Stimulated activated naive B cell treated with anti-CD40 and anti-IgM and Interleukin-4, amounts not matched to agents 10 μg/mL and 1 μg/mL and 100 μg/mL, for 72 hours (primary cell): ENCODE measurements at regions not wholly inside any gene's neighbourhood (a gene's known extent, or its start where the extent isn't known, plus 50 kb on each side); places are given as distances from the start of the nearest gene placed in this dataset.

ENCODE experiments used
- ATAC-seq, 2 donors: fragments of 150-1000 bp; cut with Tn5 transposase; replicated peaks; 2 replicates each; pipeline ENCODE4 v1.10.0; 2021; ENCODE audit warnings: moderate library complexity in 1 of 2
- DNase-seq: peaks from one replicate; pipeline ENCODE4 v3.0.0; 2021
- H3K27ac Mint-ChIP-seq: one replicate; pipeline ENCODE4 v1.8.0; 2022; ENCODE audit warnings: mild to moderate bottlenecking, mixed read lengths
- H3K27me3 Mint-ChIP-seq, 2 donors: one replicate each; pipeline ENCODE4 v1.8.0; 2022; ENCODE audit warnings: mixed read lengths in 2 of 2
- H3K36me3 Mint-ChIP-seq, 2 donors: one replicate each; pipeline ENCODE4 v1.8.0; 2022; ENCODE audit warnings: mixed read lengths in 2 of 2, mild to moderate bottlenecking in 1 of 2
- H3K4me1 Mint-ChIP-seq, 2 donors: one replicate each; pipeline ENCODE4 v1.8.0; 2022; ENCODE audit warnings: mixed read lengths in 2 of 2, mild to moderate bottlenecking in 1 of 2
- H3K4me3 Mint-ChIP-seq, 2 donors: one replicate each; pipeline ENCODE4 v1.8.0; 2022; ENCODE audit warnings: mild to moderate bottlenecking in 2 of 2, mixed read lengths in 2 of 2, moderate library complexity in 1 of 2
- H3K9me3 Mint-ChIP-seq, 2 donors: one replicate each; pipeline ENCODE4 v1.8.0; 2022; ENCODE audit warnings: mixed read lengths in 2 of 2, mild to moderate bottlenecking in 1 of 2

DNA sequence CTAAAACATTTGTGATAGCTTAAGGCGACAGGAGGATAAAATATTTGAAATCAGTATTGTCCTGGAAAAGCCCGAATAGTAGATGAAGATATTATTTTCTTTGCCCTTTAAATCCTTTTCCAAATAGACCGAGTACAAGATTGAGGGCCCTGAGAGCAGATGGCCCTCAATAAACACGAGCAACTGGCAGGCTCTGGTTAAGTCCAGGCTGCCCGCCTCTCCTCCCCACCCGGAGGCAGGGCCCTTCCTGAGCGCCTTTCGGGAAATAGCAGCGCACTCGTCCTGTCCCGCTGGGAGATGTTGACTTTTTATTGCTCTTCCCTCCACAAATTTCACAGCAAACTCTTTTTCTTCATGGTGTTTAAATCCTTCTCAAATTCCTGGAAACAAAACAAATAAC, 50.8 kb upstream of the MAX start:
- Mint-ChIP-seq H3K27me3 (peaks cover 0 to 4% of the 10 kb centered on the region in 2 donors), H3K36me3 (no peaks in the 10 kb centered on the region), H3K4me3 (no peak overlapping the region), H3K4me1 (peaks cover 3 to 9% of the 10 kb centered on the region in 2 donors), H3K9me3 (no peaks in the 10 kb centered on the region), H3K27ac (no peak overlapping the region)
- DNase-seq (no peak), ATAC-seq (no peak)

DNA sequence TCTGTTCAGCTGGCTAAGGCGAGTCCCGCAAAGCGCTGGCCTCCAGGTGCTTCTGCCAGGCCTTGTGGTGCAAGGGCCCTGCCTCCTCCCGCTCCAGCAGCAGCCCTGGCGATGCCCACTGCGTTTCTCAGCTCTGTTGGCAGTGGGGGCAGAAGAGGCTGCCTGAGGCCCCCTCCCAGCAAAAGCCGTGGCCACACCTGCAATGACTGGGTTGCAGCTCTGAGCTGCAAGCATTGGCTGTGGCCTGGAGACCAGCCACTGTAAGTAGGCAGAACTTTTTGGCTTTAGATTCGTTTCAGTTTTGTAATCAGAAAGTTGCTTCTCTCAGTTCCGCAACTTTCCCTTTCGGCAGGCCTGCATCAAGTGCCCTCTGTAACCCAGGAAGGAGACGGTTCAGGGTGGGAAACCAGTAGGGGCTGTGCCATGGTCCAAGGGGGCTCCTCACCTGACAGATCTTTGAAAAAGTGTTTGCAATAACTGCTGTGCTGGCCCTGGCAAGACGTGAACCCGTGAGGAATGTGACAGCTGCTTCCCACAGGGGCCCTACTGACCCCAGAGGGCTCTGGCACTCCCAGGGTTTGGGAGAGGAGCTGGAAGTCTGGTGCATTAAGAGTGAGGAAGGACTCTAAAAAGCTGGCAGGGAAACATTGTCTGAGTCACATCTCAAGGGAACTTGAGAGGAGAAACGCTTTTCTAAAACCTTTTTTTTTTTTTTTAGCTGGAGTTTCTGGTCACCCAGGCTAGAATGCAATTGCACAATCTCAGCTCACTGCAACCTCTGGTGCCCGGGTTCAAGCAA, 54.5 kb upstream of the MAX start:
- DNase-seq = no peak
- H3K9me3 Mint-ChIP-seq = peaks cover 0 to 3% of the 10 kb centered on the region in 2 donors
- H3K36me3 Mint-ChIP-seq = no peaks in the 10 kb centered on the region
- peak overlapping the region in 1 of 2 donors; percentile 20 for H3K4me3 Mint-ChIP-seq
- H3K27ac Mint-ChIP-seq = no peak overlapping the region
- peaks cover 20 to 28% of the 10 kb centered on the region in 2 donors for H3K4me1 Mint-ChIP-seq
- ATAC-seq = peak in 1 of 2 donors; percentile 51
- H3K27me3 Mint-ChIP-seq = no peaks in the 10 kb centered on the region

DNA sequence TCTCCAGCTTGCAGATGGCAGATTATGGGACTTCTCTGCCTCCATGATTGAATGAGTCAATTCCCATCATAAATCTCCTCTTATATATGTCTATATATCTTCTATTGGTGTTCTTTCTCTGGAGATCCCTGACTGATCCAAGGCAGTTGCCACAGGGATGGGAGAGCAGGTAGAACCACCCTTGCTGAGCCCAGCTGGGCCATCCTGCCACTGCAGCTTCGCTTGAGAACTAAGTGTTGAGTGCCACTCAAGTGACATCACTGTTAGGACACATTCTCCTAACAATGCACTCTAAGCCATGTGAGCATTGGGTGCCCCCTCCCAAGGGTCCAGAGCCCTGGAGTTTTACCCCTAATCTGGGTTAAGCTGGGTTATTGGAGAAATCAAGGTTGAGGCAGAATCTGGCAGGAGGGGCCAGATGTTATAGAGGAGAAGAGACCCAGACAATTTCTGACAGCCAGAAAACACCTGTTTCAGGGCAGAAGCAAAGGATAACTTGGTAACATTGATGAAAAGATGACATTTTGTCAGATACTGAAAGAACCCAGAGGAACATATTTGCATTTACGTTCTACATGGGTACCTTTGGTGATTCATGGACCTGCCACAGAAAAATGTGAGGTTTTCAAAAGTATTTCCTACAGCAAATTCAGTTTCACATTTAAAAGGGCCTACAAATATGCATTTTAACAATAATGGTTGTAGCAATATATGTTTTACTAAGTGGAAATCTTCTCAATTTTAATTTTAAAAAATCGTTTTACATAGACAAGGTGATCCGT, 57.2 kb upstream of the MAX start:
- no peaks in the 10 kb centered on the region for H3K36me3 Mint-ChIP-seq
- H3K27ac Mint-ChIP-seq = peak overlapping the region; percentile 28
- H3K9me3 Mint-ChIP-seq = peaks cover 0 to 3% of the 10 kb centered on the region in 2 donors
- H3K4me3 Mint-ChIP-seq = no peak overlapping the region
- peak; percentile 88 to 90 for ATAC-seq
- no peaks in the 10 kb centered on the region for H3K27me3 Mint-ChIP-seq
- H3K4me1 Mint-ChIP-seq = peaks cover 21 to 30% of the 10 kb centered on the region in 2 donors
- DNase-seq = no peak

DNA sequence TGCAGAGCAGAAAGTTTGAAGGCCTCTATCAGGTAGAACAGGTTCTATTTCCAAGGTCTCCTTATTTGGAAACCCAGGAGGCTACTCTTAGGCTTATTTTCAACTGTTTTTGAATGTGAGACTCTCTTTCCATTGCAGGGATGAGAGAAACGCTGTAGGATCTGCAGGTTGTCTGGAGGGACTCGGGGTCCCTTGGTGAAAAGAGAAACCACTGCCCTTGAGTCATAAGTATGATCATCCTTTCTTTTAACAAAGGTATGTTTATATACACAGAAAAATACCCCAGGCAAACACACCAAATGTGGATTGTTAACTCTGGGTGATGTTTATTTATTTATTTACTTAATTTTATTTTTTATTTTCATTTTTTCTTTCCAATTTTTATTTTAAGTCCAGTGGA, 57.8 kb upstream of the MAX start:
- Mint-ChIP-seq H3K9me3 (peaks cover 0 to 3% of the 10 kb centered on the region in 2 donors), H3K27ac (no peak overlapping the region), H3K27me3 (no peaks in the 10 kb centered on the region), H3K4me1 (peaks cover 25 to 34% of the 10 kb centered on the region in 2 donors), H3K4me3 (no peak overlapping the region), H3K36me3 (no peaks in the 10 kb centered on the region)
- DNase-seq (no peak), ATAC-seq (no peak)

DNA sequence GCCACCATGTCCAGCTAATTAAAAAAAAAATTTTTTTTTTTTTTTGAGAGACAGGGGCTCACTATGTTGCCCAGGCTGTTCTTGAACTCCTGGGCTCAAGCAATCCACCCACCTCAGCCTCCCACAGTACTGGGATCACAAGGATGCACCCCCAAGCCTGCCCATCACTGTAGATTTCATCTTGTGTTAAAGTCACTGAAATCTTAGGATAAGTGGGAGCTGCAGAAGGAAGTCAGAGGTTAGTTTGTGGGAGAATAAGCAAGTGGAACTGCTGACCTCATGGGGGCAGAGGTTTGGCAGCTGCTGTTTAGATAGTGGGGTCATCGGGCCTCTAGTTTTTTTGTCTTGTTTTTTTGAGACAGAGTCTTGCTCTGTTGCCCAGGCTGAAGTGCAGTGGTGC, 59.7 kb upstream of the MAX start:
- Mint-ChIP-seq H3K27ac (no peak overlapping the region), H3K4me3 (no peak overlapping the region), H3K27me3 (no peaks in the 10 kb centered on the region), H3K4me1 (peaks cover 23 to 25% of the 10 kb centered on the region in 2 donors), H3K36me3 (no peaks in the 10 kb centered on the region), H3K9me3 (peaks cover 0 to 3% of the 10 kb centered on the region in 2 donors)
- DNase-seq (no peak), ATAC-seq (no peak)

DNA sequence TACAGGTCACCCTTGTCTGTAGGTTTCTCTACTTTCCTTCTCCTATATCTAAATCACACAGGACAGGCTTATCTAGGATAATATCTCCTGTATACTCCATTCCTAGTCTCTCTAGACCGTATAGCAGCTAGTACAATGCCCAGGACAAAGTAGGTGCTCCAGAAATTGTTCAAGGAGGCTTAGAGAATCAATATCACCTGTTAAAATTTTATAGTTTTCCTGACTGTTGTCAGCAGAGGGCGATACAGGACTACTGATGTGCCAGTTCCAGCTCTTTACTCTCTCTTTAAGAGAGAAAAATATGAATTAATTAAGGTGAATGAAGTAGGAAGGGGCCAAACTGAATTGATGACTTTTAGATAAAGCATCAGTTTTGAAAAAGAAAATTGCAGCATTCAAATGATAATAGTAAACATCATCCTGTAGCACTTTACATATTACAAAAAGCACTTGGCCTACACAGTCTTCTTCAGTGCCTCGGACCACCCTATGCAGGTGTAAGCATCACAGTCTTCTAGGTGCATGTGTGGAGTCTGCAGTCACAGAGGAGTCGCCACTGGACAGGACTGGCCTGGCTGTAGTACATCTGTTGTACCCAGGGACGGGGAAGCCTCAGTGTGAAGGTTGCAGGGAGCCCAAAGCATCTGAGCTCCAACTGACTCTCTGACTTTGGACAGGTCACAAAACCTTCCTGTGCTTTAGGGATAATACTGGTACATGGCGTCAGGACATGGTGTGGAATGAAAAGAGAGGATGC, 61.9 kb upstream of the MAX start:
- H3K27ac Mint-ChIP-seq = no peak overlapping the region
- peaks cover 20 to 29% of the 10 kb centered on the region in 2 donors for H3K4me1 Mint-ChIP-seq
- no peaks in the 10 kb centered on the region for H3K36me3 Mint-ChIP-seq
- no peak overlapping the region for H3K4me3 Mint-ChIP-seq
- H3K9me3 Mint-ChIP-seq = peaks cover 0 to 2% of the 10 kb centered on the region in 2 donors
- H3K27me3 Mint-ChIP-seq = no peaks in the 10 kb centered on the region
- DNase-seq (no peak), ATAC-seq (peak; percentile 54 to 56)

DNA sequence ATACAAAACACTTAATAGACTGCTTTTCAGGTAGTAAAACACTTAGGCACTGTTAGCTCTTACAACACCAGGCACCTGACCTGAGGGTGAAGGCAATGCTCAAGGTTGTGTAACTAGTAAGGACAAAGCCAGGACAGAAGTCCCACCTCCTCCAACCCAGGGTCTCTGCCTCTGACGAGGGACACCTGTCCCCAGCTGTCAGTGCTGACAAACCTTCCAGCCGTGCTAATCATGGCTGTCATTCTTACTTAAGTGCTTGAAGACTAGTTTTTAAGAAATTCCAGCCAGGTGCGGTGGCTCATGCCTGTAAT, 62.5 kb upstream of the MAX start:
- no peaks in the 10 kb centered on the region for H3K9me3 Mint-ChIP-seq

DNA sequence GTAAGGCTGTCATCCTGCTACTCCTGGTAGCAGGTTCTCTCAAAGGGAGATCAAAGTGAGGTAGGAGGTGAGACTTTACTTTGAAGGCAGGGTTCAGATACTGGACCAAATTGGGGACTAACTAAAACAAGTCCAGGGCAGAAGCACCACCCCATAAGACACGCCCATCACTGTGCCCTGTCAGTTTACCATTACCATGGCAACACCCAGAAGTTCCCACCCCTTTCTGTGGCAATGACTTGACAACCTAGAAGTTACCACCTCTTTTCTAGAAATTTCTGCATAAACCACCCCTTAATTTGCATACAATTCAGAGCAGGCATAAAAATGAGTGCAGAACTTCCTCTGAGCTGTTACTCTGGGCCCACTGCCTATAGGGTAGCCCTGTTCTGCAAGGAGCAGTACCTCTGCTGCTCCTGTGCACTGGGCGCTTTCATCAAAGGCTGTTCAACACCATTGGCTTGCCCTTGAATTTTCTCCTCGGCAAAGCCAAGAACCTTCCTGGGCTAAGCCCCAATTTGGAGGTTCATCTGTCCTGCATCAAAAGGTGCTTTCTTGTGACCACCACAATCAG, 64.8 kb upstream of the MAX start:
- Mint-ChIP-seq H3K4me3 (no peak overlapping the region), H3K36me3 (no peaks in the 10 kb centered on the region), H3K4me1 (peaks cover 21 to 34% of the 10 kb centered on the region in 2 donors), H3K27me3 (no peaks in the 10 kb centered on the region), H3K9me3 (no peaks in the 10 kb centered on the region), H3K27ac (no peak overlapping the region)
- DNase-seq (no peak), ATAC-seq (no peak)

More for the DNA sequence above, 62.5 kb upstream of the MAX start:
- Mint-ChIP-seq H3K27ac (peak overlapping the region; percentile 56), H3K4me1 (peaks cover 19 to 29% of the 10 kb centered on the region in 2 donors), H3K36me3 (no peaks in the 10 kb centered on the region), H3K4me3 (no peak overlapping the region), H3K27me3 (no peaks in the 10 kb centered on the region)
- ATAC-seq (no peak), DNase-seq (no peak)

DNA sequence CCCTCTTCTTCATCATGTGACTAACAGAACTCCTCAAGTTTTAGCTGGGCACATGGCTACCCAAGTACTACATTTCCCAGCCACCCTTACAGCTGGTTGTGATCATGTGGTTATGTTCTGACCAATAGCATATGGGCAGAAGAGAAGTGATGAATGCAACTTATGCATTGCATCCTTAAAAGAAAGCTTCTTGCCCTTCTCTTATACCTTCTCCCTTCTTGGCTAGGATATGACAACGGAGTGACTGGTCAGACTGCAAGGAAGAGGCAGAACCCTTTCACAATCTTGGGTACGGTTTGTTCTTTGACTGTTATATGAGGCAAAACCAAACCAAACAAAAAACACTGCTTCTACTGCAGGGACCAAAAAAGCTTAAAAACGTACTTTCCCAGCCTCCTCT, 66.5 kb upstream of the MAX start:
- no peaks in the 10 kb centered on the region for H3K36me3 Mint-ChIP-seq
- ATAC-seq = peak in 1 of 2 donors; percentile 35
- peak overlapping the region; percentile 2 for H3K27ac Mint-ChIP-seq

DNA sequence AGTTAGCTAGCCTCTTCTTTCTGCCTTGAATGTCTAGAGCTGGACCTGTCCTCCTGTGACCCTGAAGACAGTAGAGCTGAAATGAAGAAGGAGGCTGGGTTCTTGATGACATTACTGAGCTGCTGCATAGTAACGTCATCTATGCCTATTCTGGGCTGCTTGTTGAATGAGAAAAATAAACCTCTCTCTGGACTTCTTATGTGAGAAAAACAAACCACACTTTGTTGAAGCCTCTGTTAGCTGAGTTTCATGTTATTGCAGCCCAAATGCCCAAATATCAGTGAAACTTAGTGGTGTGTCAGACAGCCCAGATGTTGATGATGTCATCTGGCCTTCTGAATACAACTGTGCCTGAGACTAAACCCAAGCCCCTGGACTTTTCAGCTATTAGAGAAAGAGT, 67.0 kb upstream of the MAX start:
- Mint-ChIP-seq H3K36me3 (no peaks in the 10 kb centered on the region), H3K4me3 (peak overlapping the region in 1 of 2 donors; percentile 17), H3K27me3 (no peaks in the 10 kb centered on the region), H3K27ac (peak overlapping the region; percentile 73), H3K9me3 (no peaks in the 10 kb centered on the region), H3K4me1 (peaks cover 26 to 41% of the 10 kb centered on the region in 2 donors)
- peak; percentile 79 to 89 for ATAC-seq
- peak; percentile 31 for DNase-seq

More for the DNA sequence above, 66.5 kb upstream of the MAX start:
- H3K9me3 Mint-ChIP-seq = no peaks in the 10 kb centered on the region
- H3K4me1 Mint-ChIP-seq = peaks cover 23 to 37% of the 10 kb centered on the region in 2 donors
- no peak overlapping the region for H3K4me3 Mint-ChIP-seq
- no peaks in the 10 kb centered on the region for H3K27me3 Mint-ChIP-seq
- no peak for DNase-seq

DNA sequence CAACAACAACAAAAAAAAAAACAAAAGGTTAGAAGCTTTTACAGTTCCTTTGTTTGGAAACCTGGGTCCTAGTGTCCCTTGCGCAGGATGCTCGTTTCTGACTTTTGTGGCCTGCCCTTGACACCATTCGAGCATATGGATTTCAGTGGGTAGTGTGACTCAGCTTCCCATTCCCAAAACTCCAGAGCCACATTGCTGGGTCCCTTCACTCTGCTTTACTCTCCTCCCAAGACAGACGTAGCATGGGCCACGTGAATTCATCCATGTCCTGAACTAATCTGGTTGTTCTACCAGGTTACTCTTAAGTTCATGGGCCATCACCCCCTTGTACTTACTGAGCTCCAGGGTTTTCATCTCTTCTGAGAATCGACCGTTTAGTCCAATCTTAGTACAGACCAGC, 68.0 kb upstream of the MAX start:
- Mint-ChIP-seq H3K36me3 (no peaks in the 10 kb centered on the region), H3K27ac (peak overlapping the region; percentile 37), H3K9me3 (no peaks in the 10 kb centered on the region), H3K4me3 (peak overlapping the region; percentile 65 to 79), H3K27me3 (no peaks in the 10 kb centered on the region), H3K4me1 (peaks cover 20 to 44% of the 10 kb centered on the region in 2 donors)
- ATAC-seq = peak in 1 of 2 donors; percentile 21
- DNase-seq = no peak

DNA sequence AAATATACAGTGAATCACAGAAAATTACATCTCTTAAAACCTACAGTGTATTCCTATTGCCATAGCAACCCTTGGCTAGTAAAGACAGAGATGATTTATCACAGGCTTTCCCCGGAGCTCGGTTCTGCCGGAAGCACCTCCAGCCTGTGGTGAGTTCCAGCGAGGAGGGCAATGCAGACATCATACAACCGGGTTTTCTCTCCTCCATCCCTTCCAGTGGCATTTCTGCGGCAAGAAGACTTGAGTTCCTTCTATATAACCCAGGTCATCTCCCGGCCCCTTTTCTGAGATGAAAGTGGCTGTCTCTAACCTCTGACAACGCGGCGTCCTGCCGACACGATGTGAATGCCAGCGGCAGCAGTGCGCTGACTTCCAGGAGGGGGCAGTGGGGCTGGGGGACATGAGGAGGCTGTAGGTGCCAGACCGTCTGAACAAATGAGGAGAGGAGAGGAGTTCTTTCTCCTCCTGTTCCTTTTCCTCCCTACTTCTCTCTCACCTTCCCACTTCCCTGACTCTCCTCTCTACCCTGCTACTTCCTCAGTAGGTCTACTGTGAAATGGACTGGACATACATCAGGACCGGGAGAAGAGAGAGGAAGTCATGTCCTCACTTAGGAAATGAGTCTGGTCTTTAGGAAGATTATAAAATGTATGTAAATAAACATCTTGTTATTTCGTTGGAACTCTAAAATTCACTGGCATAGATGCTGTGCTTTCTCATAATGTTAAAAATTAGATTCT, 68.6 kb upstream of the MAX start:
- Mint-ChIP-seq H3K36me3 (no peaks in the 10 kb centered on the region), H3K27me3 (no peaks in the 10 kb centered on the region), H3K4me3 (peak overlapping the region; percentile 65 to 79), H3K4me1 (peaks cover 20 to 44% of the 10 kb centered on the region in 2 donors), H3K9me3 (no peaks in the 10 kb centered on the region), H3K27ac (peak overlapping the region; percentile 37)
- ATAC-seq (peak; percentile 56 to 63), DNase-seq (peak; percentile 31)

DNA sequence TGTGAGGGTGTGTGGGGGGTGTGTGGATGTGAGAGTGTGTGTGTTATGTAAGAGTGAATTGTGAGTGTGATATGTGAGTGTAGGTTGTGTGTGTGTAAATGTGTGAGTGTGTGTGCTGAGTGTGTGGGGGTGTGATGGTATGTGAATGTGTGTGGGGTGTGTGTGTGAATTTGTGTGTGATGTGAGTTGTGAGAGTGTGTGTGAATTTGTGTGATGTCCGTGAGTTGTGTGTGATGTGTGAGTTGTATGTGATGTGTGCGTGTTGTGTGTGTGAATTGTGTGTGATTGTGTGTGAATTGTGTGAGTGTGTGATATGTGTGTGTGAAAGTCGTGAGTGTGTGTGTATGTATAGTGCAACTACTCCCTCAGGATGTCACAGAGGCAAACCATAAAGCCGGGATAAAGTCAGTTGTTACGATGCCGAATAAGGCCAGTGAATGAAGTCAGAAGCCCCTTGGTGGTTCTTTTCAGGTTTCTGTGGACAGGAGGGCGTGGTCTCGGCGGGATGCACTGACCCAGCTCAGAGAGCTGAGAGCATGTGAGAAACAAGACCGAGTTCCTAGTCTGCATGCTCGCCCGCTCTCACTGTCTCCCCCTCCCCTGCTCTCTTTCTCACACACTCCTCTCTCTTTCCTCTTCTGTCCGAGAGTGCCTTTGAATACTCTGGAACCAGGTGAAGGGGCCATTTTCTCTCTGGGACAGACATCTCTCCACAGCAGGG, 71.8 kb upstream of the MAX start:
- no peak for ATAC-seq
- peaks cover 22 to 46% of the 10 kb centered on the region in 2 donors for H3K4me1 Mint-ChIP-seq

More for the DNA sequence above, 71.8 kb upstream of the MAX start:
- Mint-ChIP-seq H3K4me3 (no peak overlapping the region), H3K9me3 (no peaks in the 10 kb centered on the region), H3K27ac (no peak overlapping the region), H3K27me3 (no peaks in the 10 kb centered on the region), H3K36me3 (no peaks in the 10 kb centered on the region)
- no peak for DNase-seq
